HG03521 (cell line): ENCODE measurements at regions not wholly inside any gene's neighbourhood (a gene's known extent, or its start where the extent isn't known, plus 50 kb on each side); places are given as distances from the start of the nearest gene placed in this dataset.

Experiments used
- ATAC-seq: cut with Tn5 transposase; IDR thresholded peaks from one replicate; pipeline ENCODE4 v1.9.1; 2021; ENCODE audit warnings: mild to moderate bottlenecking, moderate library complexity; ENCODE audit not compliant: unreplicated experiment

DNA sequence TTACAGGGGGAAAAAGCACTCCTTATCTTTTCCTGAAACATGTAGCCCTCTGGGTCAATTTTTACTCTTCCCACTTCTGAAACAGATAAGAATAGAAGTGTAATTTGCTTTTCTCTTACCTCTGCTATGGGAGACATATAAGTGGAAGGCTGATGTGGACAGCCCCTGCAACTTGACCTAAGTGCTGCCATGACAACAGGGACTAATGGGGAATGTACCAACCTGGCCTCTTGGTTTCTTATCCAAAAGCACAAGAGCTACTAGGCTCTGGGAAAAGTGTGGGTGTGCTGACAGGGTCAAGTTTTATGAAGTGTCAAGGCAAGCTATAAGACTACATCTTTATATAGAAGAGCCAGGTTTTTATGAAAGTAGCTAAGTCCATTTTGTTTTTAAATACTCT lies 1246.5 kb downstream of the OTOL1 start:
- no peak for ATAC-seq

DNA sequence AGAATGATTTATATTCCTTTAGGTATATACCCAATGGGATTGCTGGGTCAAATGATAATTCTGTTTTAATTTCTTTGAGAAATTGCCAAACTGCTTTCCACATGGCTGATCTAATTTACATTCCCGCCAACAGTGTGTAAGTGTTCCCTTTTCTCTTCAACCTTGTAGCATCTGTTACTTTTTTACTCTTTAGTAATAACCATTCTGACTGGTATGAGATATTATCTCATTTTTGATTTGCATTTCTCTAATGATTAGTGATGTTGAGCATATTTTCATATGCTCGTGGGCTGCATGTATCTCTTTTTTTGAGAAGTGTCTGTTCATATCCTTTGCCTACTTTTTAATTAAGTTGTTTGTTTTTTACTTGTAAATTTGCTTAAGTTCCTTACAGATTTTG lies 1264.2 kb downstream of the OTOL1 start:
- ATAC-seq, result no peak

DNA sequence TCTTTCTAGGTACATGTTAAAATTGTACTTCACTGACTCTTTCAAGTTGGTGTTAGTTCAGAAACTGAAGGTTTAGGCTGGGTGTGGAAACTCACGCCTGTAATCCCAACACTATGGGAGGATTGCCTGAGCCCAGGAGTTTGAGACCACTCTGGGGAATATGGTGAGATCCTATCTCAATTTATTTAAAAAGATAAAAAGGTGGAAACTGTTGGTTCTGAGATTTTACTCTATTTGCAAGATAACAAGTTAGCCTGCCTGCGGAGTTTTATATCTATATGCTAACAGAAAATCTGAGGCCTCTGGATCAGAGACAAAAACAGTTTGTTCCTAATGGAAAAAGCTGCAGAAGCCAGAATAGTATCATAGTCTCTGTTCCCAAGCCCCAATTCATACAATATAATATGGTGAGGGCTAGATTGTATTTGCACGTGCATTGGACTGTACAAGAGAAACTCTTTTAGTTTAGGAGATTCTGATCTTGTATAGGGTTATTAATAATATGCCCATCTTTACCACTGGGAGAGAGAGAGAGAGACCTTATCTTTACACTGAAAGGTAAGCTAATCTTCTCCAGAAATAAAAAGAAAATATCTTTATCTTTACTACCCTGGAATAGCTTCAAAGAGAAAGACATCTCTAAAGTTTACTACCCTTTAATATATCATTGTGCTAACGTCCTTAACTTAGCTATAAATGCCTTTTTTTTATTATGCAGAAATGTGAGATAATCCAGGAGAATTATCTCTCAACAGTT lies 1267.6 kb downstream of the OTOL1 start:
- ATAC-seq, result no peak

DNA sequence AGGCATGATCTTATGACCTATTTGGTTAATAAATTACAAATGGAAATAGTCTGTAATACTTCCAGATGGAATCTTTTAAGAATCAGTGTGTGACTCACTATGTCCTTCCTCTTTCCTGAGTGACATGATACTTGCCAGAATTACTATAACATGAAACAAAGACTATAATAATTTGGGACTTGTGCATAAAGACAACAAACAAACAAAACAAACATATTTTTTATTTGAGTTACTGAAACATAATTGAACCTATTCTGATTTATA lies 1268.1 kb downstream of the OTOL1 start:
- no peak for ATAC-seq

GRCh38 chr3:162765524-162765923 lies 1268.9 kb downstream of the OTOL1 start:
- ATAC-seq, result no peak

DNA sequence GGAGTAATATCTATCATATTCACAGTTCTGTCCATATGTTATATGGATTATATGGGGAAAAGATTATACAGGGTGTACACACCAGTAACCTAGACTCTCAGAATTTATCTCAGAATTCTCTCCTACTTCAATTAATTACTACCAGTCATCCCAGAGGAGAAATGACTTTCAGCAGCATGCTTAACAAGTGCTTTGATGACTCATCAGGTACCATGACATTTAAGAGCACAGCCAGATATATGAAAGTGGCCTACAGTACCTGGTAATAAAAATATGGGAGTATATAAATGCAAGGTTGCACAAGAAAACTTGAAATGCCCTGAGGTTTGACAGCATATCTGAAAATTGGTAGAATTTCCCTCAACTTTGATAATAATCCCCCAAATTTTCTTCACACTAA lies 1273.0 kb downstream of the OTOL1 start:
- ATAC-seq, result no peak

- no peak for ATAC-seq
Observed at GRCh38 chr3:162770551-162770950, 1273.9 kb downstream of the OTOL1 start.

DNA sequence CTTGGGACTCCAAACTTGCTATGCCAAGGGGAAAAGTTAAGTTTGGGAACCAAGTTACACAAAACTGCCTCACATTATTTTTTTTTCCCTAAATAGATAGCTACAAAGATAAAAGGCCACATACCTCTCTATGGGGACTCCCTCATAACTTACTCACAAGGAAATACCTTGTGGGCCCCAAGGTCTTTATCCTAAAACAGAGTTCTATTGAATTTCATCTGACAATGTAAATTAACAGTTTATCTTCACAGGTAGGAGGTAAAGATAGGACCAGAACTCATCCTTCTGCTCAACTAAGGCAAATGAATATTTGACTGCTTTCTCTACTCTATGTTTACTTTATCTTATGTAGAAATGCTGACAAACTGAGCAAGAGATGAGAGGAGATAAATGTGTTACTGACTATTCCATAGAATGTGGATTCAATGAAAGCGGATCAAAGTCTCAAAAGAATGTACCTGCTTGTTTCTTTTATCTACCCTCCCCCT lies 1278.0 kb downstream of the OTOL1 start:
- ATAC-seq, result no peak

GRCh38 chr3:162776148-162776547 lies 1279.5 kb downstream of the OTOL1 start:
- no peak for ATAC-seq

DNA sequence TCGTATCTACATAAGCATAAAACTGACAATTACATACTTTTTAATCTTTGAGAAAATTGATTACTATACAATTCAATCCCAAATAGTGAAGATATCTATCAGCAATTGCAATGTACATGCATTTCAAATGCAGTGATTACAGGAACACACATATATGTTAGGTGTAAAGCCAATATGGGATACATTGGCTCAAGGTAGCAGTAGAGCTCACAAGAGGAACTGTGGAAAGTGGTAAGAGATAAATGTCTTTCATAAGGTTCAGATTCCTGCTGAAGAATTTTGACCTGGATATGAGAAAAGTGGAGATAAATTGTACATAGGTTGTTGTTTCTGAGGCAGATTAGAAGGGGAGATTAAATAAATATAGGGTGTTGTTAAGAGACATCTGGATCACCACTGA lies 1280.5 kb downstream of the OTOL1 start:
- ATAC-seq, result no peak

GRCh38 chr3:162780313-162780712 lies 1283.7 kb downstream of the OTOL1 start:
- no peak for ATAC-seq

GRCh38 chr3:162799910-162800309 lies 1303.3 kb downstream of the OTOL1 start:
- ATAC-seq, result no peak

DNA sequence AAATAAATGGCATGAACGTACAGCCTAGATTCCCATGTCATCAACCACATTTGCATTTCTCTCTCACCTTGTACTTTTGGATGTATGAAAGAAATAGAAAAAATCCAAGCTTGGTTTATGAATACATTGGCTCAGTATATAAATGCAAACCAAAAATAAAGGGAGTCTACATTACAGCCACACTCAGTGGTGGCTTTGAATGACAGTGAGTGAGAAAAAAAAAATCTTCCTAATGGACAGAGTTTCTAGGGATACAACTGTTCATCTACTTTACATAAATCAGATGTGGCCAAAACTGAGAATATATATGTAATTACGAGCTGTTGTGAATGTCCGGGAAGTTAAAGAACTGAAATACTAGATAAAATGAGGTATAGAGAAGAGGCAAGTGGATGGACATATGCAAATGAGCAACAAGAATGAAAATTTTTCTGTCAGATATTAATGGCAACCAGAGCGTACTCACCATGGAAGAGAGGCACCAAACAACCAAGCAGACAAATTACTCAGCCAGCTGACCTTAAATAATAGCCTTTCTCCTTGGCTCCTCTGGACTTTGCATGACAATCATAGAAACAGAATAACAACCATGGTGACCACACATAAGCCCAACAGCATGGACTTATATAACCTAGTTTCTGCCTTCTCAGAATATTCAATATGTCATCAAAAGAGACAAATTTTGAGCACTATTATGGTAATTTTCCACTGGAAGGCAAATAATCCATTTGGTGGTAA lies 1305.8 kb downstream of the OTOL1 start:
- no peak for ATAC-seq

DNA sequence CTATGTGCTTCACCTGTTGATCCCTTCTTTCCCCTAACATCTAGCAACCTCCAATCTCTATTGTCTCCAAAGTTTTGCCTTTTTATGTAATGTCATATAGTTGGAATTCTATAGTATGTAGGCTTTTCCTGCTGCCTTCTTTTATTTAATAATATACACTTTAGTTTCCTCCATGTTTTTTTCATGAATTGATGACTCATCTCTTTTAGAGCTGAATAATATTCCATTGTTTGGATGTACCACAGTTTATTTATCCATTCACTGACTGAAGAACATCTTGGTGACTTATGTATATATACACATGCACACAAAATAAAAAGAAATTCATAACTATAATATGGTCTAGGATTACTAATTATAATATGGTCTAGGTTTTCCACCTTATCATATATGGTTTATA lies 1314.2 kb downstream of the OTOL1 start:
- no peak for ATAC-seq

DNA sequence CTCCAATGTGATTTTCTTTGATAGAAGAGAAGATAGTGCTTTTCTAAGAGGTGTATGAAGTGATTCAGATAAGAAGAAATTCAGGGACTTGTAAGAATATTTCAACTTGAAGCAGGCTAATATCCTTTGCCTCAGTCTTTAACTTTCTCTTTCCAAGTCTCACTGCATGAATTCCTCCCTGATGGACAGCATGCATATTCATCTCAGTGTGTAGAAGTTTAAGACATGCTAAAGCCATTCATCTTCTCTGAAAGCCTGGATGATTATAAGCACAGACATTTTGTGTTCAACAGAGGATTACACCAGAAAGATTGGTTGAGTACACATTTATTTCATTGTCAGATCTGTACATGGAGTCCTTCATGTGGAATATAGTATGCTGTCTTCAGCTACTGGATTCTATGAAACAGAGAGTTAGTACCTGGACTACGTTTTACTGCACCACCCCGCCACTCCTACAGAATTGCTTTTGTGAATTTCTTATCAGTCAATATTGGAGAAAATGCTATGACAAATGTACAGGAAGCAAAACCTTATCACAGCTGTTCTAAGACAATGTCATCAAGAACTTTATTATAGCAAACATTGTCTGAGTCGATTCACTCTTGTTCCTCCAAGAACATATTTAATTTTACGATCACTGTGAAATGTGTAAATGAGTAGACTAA lies 1346.1 kb downstream of the OTOL1 start:
- no peak for ATAC-seq

- ATAC-seq, result no peak
Observed at GRCh38 chr3:162845918-162846317, 1349.3 kb downstream of the OTOL1 start.

DNA sequence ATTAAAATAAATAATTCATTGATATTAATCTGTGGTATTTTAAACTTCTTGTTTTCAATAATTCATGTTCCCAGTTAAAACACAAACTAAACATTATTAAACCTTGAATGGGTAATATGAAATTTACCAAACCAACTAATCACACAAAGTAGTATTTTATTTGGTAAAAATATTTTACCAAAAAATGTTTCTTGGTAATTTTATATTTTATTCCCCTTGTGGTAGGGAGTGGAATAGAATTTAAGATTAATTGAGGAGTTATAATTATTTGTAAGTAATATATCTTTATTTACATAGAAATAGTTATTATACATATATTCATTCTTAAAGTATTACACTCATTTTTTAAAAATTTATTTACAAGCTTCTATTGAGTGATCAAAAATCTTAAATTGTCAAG lies 1350.9 kb downstream of the OTOL1 start:
- ATAC-seq, result no peak

- no peak for ATAC-seq
Observed at GRCh38 chr3:162863579-162863978, 1367.0 kb downstream of the OTOL1 start.

- ATAC-seq, result no peak
Observed at GRCh38 chr3:162865466-162865865, 1368.9 kb downstream of the OTOL1 start.

DNA sequence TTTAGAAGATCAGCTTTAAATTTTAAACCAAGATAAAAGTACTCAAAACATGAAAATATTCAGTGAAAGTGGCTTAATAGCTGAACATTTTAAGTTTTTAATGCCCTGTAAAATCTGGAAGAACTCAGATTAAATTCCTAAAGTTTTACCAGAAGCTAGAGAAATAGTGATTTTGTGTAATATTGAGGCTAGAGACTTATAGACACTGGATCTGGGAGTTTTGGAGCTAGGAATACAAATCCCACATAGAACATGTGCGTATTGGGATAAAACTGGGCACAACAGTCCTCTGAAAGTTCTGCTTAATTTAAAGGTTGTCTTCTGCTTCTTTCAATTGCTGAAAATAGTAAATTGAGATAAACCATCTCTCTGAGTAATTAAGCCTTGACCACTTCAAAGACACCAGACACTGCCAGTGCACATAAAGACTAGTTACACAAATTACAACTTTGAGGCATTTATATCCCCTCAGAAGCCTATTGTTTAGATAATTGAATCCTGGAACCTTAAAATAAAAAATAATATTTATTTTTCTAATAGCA lies 1382.5 kb downstream of the OTOL1 start:
- no peak for ATAC-seq

DNA sequence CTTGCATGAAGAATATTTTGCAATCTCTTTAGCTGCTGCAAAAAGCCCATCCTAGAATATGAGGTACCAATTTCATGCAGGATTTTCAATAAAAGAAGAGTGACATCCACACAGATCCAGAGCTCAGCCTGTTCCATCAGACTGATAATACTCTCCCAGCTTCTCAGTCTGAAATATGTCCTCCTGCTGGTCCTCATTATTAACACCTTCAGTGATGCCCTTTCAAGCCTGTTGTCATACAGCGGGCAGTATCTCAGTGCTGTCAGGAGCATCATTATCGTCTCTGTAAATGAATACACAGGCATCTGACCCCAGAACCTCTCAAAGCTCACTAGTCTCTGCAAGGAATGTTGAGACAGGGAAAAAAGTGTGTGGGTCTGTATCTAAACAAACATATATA lies 1387.8 kb downstream of the OTOL1 start:
- no peak for ATAC-seq
